Common myeloid progenitor, CD34-positive (primary cell): ENCODE measurements at regions not wholly inside any gene's neighbourhood (a gene's known extent, or its start where the extent isn't known, plus 50 kb on each side); places are given as distances from the start of the nearest gene placed in this dataset.
"Not testable (repeated sequence)": the region's sequence is repeated elsewhere in the genome, so short reads cannot be mapped to it uniquely, and the experiment has no call there.

ENCODE experiments used
- CTCF ChIA-PET: fragments of 350-600 bp; sonication (Branson Sonifier 250); formaldehyde crosslinking; loops from one replicate; lab custom pipeline; 2021; ENCODE audit warnings: antibody characterized with exemption; lab: Charles Lee
- POLR2A ChIA-PET: fragments of 350-600 bp; sonication (Branson Sonifier 250); formaldehyde crosslinking; loops from one replicate; lab custom pipeline; 2021; ENCODE audit warnings: antibody characterized with exemption; lab: Charles Lee
- DNase-seq, 3 donors: peaks; one replicate each; pipeline versions ENCODE4 v3.0.0 to v3.0.0-alpha.2; 2013
- H3K27ac ChIP-seq, 2 experiments: 1 replicate in 1 of 2; 2 replicates in 1 of 2; pipeline ENCODE4 v1.7.0; 2013; ENCODE audit warnings: inconsistent platforms in 2 of 2, low read length in 2 of 2, mild to moderate bottlenecking in 2 of 2, low read depth in 1 of 2, moderate library complexity in 1 of 2; ENCODE audit not compliant: severe bottlenecking in 2 of 2, insufficient read depth in 1 of 2, poor library complexity in 1 of 2
- H3K27me3 ChIP-seq, 5 experiments: replicated peaks in 2 of 5; 1 replicate in 3 of 5; 2 replicates in 2 of 5; pipeline versions ENCODE4 v1.6.1 to v1.7.0; 2013; ENCODE audit warnings: low read length in 4 of 5, mild to moderate bottlenecking in 2 of 5, moderate library complexity in 2 of 5, inconsistent platforms in 1 of 5; ENCODE audit not compliant: insufficient read depth in 5 of 5, control insufficient read depth in 4 of 5
- H3K36me3 ChIP-seq, 4 experiments: 1 replicate in 2 of 4; 2 replicates in 2 of 4; pipeline versions ENCODE4 v1.6.1 to v1.7.0; 2013; ENCODE audit warnings: low read length in 3 of 4, control low read depth in 1 of 4, mild to moderate bottlenecking in 1 of 4; ENCODE audit not compliant: control insufficient read depth in 4 of 4, insufficient read depth in 4 of 4
- H3K4me1 ChIP-seq, 4 experiments: 1 replicate in 3 of 4; 2 replicates in 1 of 4; pipeline versions ENCODE4 v1.6.1 to v1.7.1; 2013; ENCODE audit warnings: low read length in 3 of 4, mild to moderate bottlenecking in 3 of 4, control low read depth in 1 of 4, inconsistent platforms in 1 of 4, moderate library complexity in 1 of 4; ENCODE audit not compliant: control insufficient read depth in 4 of 4, insufficient read depth in 4 of 4; ENCODE audit errors: control extremely low read depth in 1 of 4
- H3K4me3 ChIP-seq, 7 experiments: 1 replicate in 4 of 7; 2 replicates in 3 of 7; pipeline versions ENCODE4 v1.5.1 to v1.7.0; 2013; ENCODE audit warnings: mild to moderate bottlenecking in 7 of 7, low read length in 6 of 7, moderate library complexity in 6 of 7, inconsistent platforms in 2 of 7, low read depth in 2 of 7, control low read depth in 1 of 7; ENCODE audit not compliant: insufficient read depth in 4 of 7, control insufficient read depth in 1 of 7; ENCODE audit errors: extremely low read depth in 1 of 7
- H3K9me3 ChIP-seq, 5 experiments: 1 replicate in 4 of 5; 2 replicates in 1 of 5; pipeline versions ENCODE4 v1.6.1 to v1.7.1; 2013; ENCODE audit warnings: low read length in 4 of 5, mild to moderate bottlenecking in 2 of 5, inconsistent platforms in 1 of 5, low read depth in 1 of 5, moderate library complexity in 1 of 5; ENCODE audit not compliant: control insufficient read depth in 4 of 5, insufficient read depth in 2 of 5; ENCODE audit errors: control extremely low read depth in 1 of 5
- WGBS: methylation state at CpG from one replicate; pipeline ENCODE4 v1.1.5; 2013; ENCODE audit not compliant: insufficient coverage; 5-methylcytosine and 5-hydroxymethylcytosine counted together

GRCh38 chr3:125790312-125790711 lies 178.7 kb upstream of the ROPN1B start:
- WGBS, result 100% methylated on average over 2 of the region's 3 CpGs
- H3K9me3 ChIP-seq, H3K4me3 ChIP-seq, H3K27ac ChIP-seq, CTCF ChIA-PET, H3K4me1 ChIP-seq, POLR2A ChIA-PET, H3K36me3 ChIP-seq, DNase-seq, H3K27me3 ChIP-seq: not testable (repeated sequence)

- H3K4me1 ChIP-seq, CTCF ChIA-PET, POLR2A ChIA-PET, H3K9me3 ChIP-seq, H3K4me3 ChIP-seq, H3K27me3 ChIP-seq, DNase-seq, H3K36me3 ChIP-seq, H3K27ac ChIP-seq: not testable (repeated sequence)
- 89% methylated on average over 1 of the region's 1 CpG for WGBS
Measured at GRCh38 chr3:125791021-125791420, 178.0 kb upstream of the ROPN1B start.

GRCh38 chr3:125810010-125810409 lies 159.0 kb upstream of the ROPN1B start:
- H3K4me3 ChIP-seq, H3K4me1 ChIP-seq, CTCF ChIA-PET, DNase-seq, POLR2A ChIA-PET, H3K36me3 ChIP-seq, H3K27ac ChIP-seq, H3K27me3 ChIP-seq: not testable (repeated sequence)
- WGBS, result 69% methylated on average over 4 of the region's 4 CpGs
- H3K9me3 ChIP-seq, result peaks cover 0 to 26% (median 10%) of the 10 kb centered on the region in 5 experiments

- H3K36me3 ChIP-seq, POLR2A ChIA-PET, H3K27me3 ChIP-seq, H3K27ac ChIP-seq, H3K4me1 ChIP-seq, H3K9me3 ChIP-seq, CTCF ChIA-PET, H3K4me3 ChIP-seq: not testable (repeated sequence)
- 51% methylated on average over 5 of the region's 5 CpGs for WGBS
- peak; percentile 34 to 67 (median 64) for DNase-seq
Measured at GRCh38 chr3:125822175-125822574, 146.8 kb upstream of the ROPN1B start.

GRCh38 chr3:125831005-125831750 lies 137.8 kb upstream of the ROPN1B start:
- H3K36me3 ChIP-seq, H3K9me3 ChIP-seq, H3K4me3 ChIP-seq, H3K27me3 ChIP-seq, H3K27ac ChIP-seq, POLR2A ChIA-PET, CTCF ChIA-PET, H3K4me1 ChIP-seq, DNase-seq: not testable (repeated sequence)
- no CpG with 5 or more reads among the region's 2 CpGs for WGBS

GRCh38 chr3:125835562-125835961 lies 133.4 kb upstream of the ROPN1B start:
- WGBS, result 86% methylated on average over 3 of the region's 8 CpGs
- CTCF ChIA-PET, result not testable (repeated sequence)

GRCh38 chr3:125836011-125836551 lies 132.9 kb upstream of the ROPN1B start:
- 79% methylated on average over 10 of the region's 11 CpGs for WGBS
- peak in 2 of 3 donors; percentile 15 to 40 for DNase-seq
- H3K27me3 ChIP-seq, H3K36me3 ChIP-seq, H3K4me1 ChIP-seq, H3K4me3 ChIP-seq, H3K9me3 ChIP-seq, CTCF ChIA-PET, POLR2A ChIA-PET, H3K27ac ChIP-seq: not testable (repeated sequence)

More at GRCh38 chr3:125835562-125835961, 133.4 kb upstream of the ROPN1B start:
- H3K4me1 ChIP-seq, H3K36me3 ChIP-seq, POLR2A ChIA-PET, H3K27ac ChIP-seq, H3K27me3 ChIP-seq, DNase-seq, H3K9me3 ChIP-seq, H3K4me3 ChIP-seq: not testable (repeated sequence)
